ENCODE measurements at regions not wholly inside any gene's neighbourhood (a gene's known extent, or its start where the extent isn't known, plus 50 kb on each side); places are given as distances from the start of the nearest gene placed in this dataset.
"Not testable (repeated sequence)": the region's sequence is repeated elsewhere in the genome, so short reads cannot be mapped to it uniquely, and the experiment has no call there.

GRCh38 chr13:111064661-111065060 lies 50.4 kb upstream of the ARHGEF7 start:
- DNase-seq, result no peak

- no peak for DNase-seq
Observed at GRCh38 chr13:111062966-111063365, 52.1 kb upstream of the ARHGEF7 start.

GRCh38 chr13:111062305-111062704 lies 52.8 kb upstream of the ARHGEF7 start:
- no peak for DNase-seq

GRCh38 chr13:111061358-111062045 lies 53.6 kb upstream of the ARHGEF7 start:
- DNase-seq, result no peak

GRCh38 chr13:111060237-111060919 lies 54.7 kb upstream of the ARHGEF7 start:
- no peak for DNase-seq

GRCh38 chr13:111058796-111059506 lies 56.2 kb upstream of the ARHGEF7 start:
- no peak for DNase-seq

- not testable (repeated sequence) for DNase-seq
Observed at GRCh38 chr13:111058339-111058738, 56.8 kb upstream of the ARHGEF7 start.

GRCh38 chr13:111051726-111052232 lies 63.3 kb upstream of the ARHGEF7 start:
- not testable (repeated sequence) for DNase-seq

- DNase-seq, result no peak
Observed at GRCh38 chr13:111051041-111051725, 63.9 kb upstream of the ARHGEF7 start.

GRCh38 chr13:111050539-111050879 lies 64.6 kb upstream of the ARHGEF7 start:
- DNase-seq, result no peak

- DNase-seq, result peak; percentile 20 to 36
Observed at GRCh38 chr13:111049791-111050538, 65.1 kb upstream of the ARHGEF7 start.

- no peak for DNase-seq
Observed at GRCh38 chr13:111048387-111048786, 66.7 kb upstream of the ARHGEF7 start.

GRCh38 chr13:111047326-111047725 lies 67.8 kb upstream of the ARHGEF7 start:
- DNase-seq, result no peak

- no peak for DNase-seq
Observed at GRCh38 chr13:111046590-111047141, 68.4 kb upstream of the ARHGEF7 start.

- DNase-seq, result no peak
Observed at GRCh38 chr13:111045170-111045569, 69.9 kb upstream of the ARHGEF7 start.

GRCh38 chr13:111044087-111044830 lies 70.9 kb upstream of the ARHGEF7 start:
- no peak for DNase-seq

- no peak for DNase-seq
Observed at GRCh38 chr13:111043575-111043982, 71.5 kb upstream of the ARHGEF7 start.

GRCh38 chr13:111042661-111043226 lies 72.4 kb upstream of the ARHGEF7 start:
- DNase-seq, result no peak

GRCh38 chr13:111040830-111041229 lies 74.3 kb upstream of the ARHGEF7 start:
- DNase-seq, result no peak

GRCh38 chr13:111039735-111040134 lies 75.4 kb upstream of the ARHGEF7 start:
- no peak for DNase-seq

- no peak for DNase-seq
Observed at GRCh38 chr13:111038887-111039286, 76.2 kb upstream of the ARHGEF7 start.

Data from stimulated activated CD4-positive, alpha-beta T cell treated with anti-CD3 and anti-CD28 coated beads, Interleukin-2, amount 100 ng/mL, for 24 hours (primary cell).